NCI-H187 treated with DMSO at 0.1 percent for 48 hours (cell line): ENCODE measurements at regions not wholly inside any gene's neighbourhood (a gene's known extent, or its start where the extent isn't known, plus 50 kb on each side); places are given as distances from the start of the nearest gene placed in this dataset.

Experiments
- DNase-seq: peaks from one replicate; lab custom pipeline; 2025; lab: John Stamatoyannopoulos, UW

GRCh38 chr5:5685737-5686136 lies 263.3 kb downstream of the ICE1 start:
- DNase-seq, result no peak

DNA sequence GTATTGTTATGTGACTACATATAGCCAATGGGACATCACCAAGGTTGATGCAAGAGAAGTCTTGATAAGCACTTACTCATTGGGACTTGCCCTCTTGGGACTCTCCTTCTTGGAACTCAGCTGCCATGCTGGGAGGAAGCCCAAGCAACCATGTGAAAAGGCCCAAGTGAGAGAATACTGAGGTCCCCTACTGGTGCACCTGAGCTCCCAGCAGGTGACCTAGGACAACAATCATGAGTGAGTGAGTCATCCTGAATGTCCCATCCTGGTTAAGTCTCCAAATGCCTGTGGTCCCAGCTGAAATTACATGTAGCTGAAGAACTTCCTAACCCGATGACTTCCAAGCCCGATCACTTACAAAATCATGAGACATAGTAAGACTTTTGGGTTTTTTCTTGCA lies 260.7 kb downstream of the ICE1 start:
- no peak for DNase-seq

DNA sequence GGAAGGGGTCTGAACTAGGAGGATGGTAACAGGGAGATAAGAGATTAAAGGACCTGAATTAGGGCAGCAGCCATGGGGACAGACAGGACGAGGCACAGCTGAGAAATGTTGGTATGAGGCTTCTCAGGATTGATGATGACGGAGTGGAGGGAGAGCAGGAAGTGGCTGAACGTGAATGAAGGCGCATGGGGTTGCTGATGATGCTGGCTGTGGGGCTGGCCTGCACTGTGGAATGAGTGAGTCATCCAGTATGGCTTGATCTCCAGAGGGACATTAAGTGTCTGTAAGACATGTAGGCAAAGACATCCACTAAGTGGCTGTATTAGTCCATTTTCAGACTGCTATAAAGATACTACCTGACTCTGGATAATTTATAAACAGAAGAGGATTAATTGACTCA lies 256.4 kb downstream of the ICE1 start:
- no peak for DNase-seq

GRCh38 chr5:5677738-5678137 lies 255.3 kb downstream of the ICE1 start:
- DNase-seq, result no peak

DNA sequence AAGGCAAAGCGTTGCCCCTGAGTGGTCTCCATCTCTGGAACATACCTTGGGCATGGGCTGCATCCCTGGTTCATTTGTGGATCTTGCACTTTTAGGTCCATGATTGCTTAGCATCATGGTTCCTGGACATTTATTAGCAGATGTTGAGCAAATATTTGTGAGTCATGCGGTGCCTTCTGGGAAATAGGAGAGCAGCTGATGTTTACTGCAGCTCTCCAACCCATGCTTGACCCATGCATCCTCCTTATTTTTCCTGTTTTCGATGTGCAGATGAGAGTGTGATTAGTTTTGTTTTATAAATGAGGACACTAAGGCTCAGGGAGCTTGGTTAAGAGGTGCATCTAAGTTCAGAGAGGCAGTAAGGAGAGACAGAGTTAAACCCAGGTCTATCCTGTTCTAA lies 253.7 kb downstream of the ICE1 start:
- DNase-seq, result no peak

GRCh38 chr5:5675511-5675910 lies 253.0 kb downstream of the ICE1 start:
- DNase-seq, result no peak

- no peak for DNase-seq
Observed at GRCh38 chr5:5671823-5672222, 249.3 kb downstream of the ICE1 start.

DNA sequence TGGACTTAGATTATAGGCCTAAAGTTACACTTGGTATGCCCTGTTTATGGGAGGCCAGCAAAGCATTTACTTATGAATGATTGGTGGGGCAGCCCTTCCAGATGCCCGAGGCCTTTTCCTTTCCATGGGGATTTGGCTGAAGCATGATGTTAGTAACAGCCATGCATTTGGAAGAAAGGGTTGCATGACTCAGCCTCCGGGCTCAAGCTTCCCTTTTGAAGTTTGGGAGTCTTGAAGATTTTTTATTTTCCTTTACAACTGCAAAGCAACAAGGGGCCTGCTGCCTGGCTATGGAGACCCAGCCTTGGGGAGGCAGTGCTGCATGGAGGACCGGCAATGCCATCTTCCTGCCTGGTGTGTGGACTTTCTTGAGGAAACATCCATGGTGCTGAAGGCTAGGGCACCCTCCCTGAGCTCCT lies 244.7 kb downstream of the ICE1 start:
- no peak for DNase-seq

DNA sequence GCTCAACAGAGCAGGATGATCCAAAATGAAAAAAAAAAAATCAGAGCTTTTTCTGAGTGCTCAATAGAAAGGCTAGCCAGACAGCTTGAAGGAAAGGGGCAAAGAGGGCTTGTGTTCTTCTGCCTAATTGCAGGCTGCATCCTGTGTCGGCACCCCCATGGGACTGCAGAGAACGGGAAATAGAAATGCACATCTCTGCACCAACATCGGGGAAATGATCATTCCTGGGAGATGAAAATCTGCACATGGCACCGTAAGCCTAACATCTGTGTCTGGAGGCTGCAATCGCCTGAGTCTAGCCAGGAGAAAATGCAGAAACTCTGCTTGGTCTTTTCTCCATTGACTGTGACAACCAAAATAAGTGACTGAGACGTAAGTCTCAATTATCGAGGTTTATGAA lies 243.9 kb downstream of the ICE1 start:
- no peak for DNase-seq

DNA sequence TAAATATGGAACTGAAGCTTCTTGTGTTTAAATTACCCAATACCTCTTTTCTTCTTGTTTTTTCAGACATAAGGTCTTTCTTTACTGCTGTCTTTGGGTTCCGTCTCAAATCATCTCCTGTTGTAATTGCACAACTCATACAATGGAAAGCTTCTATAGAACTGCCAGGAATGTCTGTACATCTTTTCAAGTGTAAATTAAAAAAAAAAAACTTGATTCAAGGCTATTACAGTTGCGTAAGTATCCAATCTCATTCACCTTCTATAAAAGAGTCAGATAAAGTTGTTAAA lies 243.5 kb downstream of the ICE1 start:
- no peak for DNase-seq

DNA sequence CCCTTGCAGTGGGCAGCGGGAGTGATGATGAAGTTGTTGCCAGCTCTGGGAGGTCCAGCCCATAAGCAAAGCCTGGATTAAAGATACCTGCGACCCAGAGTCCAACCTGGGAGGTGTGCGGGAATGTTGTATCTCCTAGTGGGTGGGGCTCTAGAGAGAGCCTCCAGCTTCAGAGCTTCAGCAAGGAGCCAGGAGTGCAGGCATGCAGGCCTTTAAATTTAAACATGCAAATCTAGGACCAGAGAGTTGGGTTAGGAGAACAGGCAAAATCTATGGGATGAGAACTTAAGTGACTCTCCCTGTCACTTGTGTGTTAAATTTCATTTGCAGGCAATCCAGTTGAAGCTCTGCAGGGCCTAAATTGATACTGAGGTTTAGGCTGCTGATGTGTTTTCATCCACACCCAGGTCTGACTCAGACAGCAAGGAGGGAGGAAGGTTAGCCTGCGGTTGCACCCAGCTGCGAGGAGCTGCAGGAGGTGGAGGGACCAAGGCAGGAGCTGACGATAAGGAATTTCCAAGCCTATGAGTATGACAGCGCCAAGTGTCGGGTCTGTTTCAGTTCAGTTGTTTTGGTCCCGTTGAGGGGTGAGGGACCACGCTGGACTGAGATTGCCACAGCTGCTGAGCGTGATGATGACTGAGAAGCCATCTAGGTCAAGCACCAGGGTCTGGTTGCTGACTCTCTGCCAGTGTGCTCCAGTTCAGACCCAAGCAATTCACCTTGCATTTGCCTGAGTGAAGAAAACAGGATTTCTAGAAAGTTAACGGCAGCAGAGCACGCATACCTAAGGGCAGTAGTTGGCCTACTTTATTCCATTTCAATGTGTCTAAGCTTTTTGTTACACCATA lies 243.0 kb downstream of the ICE1 start:
- no peak for DNase-seq

DNA sequence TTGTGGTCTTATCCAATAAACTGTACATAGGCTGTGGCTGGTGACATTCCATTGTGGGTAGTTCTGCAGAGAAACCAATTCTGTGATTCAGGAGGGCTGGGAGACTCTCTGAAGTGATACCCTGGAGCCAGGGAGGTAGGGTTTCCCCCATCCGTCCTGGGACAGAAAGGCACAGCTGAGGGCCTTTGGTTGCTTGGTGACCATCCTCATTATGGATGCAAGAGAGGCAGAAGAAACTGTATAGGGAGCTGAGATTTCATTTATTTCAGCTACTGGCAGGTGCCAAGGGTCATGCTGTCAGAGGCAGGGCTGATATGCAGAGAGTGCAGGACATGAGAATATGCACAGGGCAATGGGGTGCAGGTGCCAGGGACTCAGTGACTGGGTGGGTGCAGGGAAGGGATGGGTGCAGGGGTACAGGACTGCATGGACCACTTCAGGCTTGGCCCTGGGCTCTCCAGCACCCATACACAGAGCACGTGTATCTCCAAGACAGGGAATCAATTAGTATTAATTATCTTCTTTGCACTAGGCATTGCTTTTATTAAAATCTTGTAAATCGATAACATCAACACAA lies 236.5 kb downstream of the ICE1 start:
- DNase-seq, result no peak

DNA sequence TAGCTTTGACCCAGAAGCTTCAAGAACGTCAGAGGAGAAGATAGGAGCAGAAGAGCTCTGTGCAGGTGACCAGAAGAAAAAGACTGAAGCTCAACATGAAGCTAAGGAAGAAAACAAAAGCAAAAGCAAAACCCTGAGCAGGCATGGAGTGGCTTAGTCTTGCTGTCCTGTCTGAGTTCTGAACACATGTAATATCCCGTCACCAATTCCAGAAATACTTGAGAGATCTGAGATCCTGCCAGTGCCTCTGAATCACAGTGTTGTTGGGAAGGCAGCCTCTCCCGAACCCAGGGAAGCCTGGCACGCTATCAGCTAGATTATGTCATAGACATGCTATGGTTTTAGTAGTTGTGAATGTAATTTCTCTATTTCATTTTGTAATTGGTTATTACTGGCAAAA lies 235.7 kb downstream of the ICE1 start:
- no peak for DNase-seq

DNA sequence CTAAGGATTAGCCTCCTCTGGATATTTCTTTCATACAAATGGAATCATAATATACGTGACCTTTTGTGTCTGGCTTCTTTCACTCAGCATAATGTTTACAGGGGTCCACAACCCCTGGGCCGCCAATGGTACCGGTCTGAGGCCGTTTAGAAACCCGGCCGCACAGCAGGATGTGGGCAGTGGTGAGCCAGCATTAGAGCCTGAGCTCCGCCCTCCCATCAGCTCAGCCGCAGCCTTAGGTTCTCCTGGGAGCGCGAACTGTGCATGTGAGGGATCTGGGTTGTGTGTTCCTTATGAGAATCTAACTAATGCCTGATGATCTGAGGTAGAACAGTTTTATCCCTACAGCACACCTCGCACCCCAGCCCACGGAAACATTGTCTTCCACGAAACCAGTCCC lies 229.7 kb downstream of the ICE1 start:
- DNase-seq, result no peak

DNA sequence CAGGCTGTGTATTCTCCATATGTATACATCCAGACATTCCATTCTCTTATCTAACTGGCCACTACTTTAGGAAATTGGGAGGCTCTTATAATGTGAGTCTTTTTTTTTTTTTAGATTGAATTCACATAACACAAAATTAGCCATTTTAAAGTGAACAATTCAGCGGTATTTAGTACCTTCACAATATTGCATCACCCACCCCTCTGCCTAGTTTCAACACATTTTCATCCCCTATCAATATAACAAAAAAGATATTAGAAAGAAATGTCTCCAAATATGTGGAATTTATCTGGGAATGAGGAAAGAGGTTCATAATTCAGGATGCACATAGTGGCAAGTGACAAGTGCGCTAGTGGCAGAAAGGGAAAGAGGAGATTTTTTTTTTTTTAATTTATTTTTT lies 228.5 kb downstream of the ICE1 start:
- DNase-seq, result no peak

- no peak for DNase-seq
Observed at GRCh38 chr5:5650242-5650641, 227.8 kb downstream of the ICE1 start.

DNA sequence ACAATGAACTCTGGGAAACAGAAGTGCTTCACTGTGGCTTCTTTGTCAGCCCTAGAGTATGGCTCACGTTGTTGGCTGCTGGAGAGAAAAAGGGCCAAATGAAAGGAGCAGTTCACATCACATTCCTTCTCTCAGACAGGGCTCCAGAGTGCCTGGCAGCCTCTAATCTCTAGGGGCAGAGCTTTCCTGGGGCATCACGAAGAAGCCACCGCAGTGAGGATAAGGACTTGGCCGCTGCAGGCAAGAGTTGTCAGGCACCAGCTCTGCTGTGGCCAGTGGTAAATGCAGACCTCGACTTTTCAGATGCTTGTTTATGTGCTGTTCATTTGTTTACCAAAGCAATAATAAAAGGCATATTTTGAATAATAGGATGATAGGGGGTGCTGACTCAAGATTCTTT lies 227.2 kb downstream of the ICE1 start:
- no peak for DNase-seq

DNA sequence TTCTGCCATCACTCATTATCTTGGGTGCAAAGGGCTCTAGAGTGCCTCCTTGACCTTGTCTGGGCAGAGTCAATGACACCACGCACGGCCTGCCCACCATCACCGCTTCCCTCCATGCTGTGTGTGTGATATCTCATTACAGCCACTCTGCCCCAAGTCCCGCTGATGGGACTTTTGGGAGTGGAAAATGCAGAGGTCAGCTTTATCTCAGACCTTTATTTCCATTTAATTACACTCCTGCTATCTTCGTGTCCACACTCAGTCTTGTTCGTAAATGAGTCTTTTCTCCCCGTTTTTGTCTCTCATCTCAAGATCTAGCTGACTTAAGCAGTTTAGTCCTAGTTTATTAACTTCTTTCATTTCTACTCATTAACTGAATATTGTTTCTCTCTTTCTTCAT lies 226.2 kb downstream of the ICE1 start:
- no peak for DNase-seq

DNA sequence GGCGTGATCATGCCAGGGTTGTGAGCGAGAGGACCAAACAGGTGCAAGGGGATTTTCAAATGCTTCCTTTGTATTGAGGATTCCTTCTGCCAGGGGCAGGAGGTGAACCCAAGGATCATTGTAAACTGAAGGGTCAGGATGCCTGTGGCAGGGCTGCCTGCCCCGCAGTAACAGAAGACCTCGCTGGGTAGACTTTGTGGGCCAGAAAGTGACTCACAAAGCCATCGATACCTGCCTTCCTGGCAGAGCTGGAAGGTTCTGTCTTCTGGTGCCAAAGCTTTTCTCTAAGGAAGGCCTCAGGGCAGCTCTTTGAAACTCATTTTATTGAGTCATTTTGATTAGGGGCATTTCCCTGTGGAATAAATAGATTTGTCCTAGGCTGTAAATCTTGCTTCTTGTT lies 223.4 kb downstream of the ICE1 start:
- DNase-seq, result no peak

GRCh38 chr5:5645198-5645597 lies 222.7 kb downstream of the ICE1 start:
- no peak for DNase-seq

- DNase-seq, result no peak
Observed at GRCh38 chr5:5644249-5644648, 221.8 kb downstream of the ICE1 start.

GRCh38 chr5:5643481-5643880 lies 221.0 kb downstream of the ICE1 start:
- DNase-seq, result no peak

- DNase-seq, result no peak
Observed at GRCh38 chr5:5638211-5638610, 215.7 kb downstream of the ICE1 start.

GRCh38 chr5:5637173-5637572 lies 214.7 kb downstream of the ICE1 start:
- DNase-seq, result no peak
